OCI-LY3 (cell line): ENCODE measurements at regions not wholly inside any gene's neighbourhood (a gene's known extent, or its start where the extent isn't known, plus 50 kb on each side); places are given as distances from the start of the nearest gene placed in this dataset.

ENCODE experiments used
- H2AFZ ChIP-seq: fragments of 200-600, 300-600 bp; shearing (Covaris generic); 2 replicates; pipeline ENCODE4 v1.6.0; 2014; ENCODE audit warnings: antibody characterized with exemption, low read depth, low read length
- H3K27ac ChIP-seq: fragments of 200-600, 300-600 bp; sonication (generic); 2 replicates; pipeline ENCODE4 v1.5.1; 2014; ENCODE audit warnings: mild to moderate bottlenecking, low read length, moderate library complexity, mixed read lengths
- H3K27me3 ChIP-seq: fragments of 200-600, 300-600 bp; sonication (generic); 2 replicates; pipeline ENCODE4 v1.6.1; 2014; ENCODE audit warnings: low read depth, low read length, mixed read lengths
- H3K36me3 ChIP-seq: fragments of 200-600, 300-600 bp; sonication (generic); replicated peaks from 2 replicates; pipeline ENCODE3; 2014; ENCODE audit warnings: low read depth, low read length, mixed read lengths
- H3K4me1 ChIP-seq: fragments of 300-600, 200-600 bp; sonication (generic); 2 replicates; pipeline ENCODE4 v1.6.1; 2014; ENCODE audit warnings: low read length, mixed read lengths
- H3K4me2 ChIP-seq: fragments of 200-600, 300-600 bp; sonication (generic); 2 replicates; pipeline ENCODE4 v1.6.1; 2014; ENCODE audit warnings: low read length, mixed read lengths
- H3K4me3 ChIP-seq: fragments of 300-600, 200-600 bp; sonication (generic); 2 replicates; pipeline ENCODE4 v1.5.1; 2014; ENCODE audit warnings: antibody characterized with exemption, mild to moderate bottlenecking, low read length, moderate library complexity
- H3K79me2 ChIP-seq: fragments of 300-600, 200-600 bp; shearing (Covaris generic); 2 replicates; pipeline ENCODE4 v1.6.1; 2014; ENCODE audit warnings: mild to moderate bottlenecking, low read length, mixed read lengths
- H3K9ac ChIP-seq: fragments of 300-600, 200-600 bp; shearing (Covaris generic); 2 replicates; pipeline ENCODE4 v1.6.0; 2014; ENCODE audit warnings: mild to moderate bottlenecking, low read length, moderate library complexity
- H3K9me3 ChIP-seq: fragments of 200-600, 300-600 bp; shearing (Covaris generic); 2 replicates; pipeline ENCODE4 v1.6.1; 2014; ENCODE audit warnings: low read length, mixed read lengths; ENCODE audit not compliant: insufficient read depth
- H4K20me1 ChIP-seq: fragments of 200-600, 300-600 bp; sonication (generic); 2 replicates; pipeline ENCODE4 v1.6.1; 2016; ENCODE audit warnings: low read length, mixed read lengths; ENCODE audit not compliant: insufficient read depth
- EZH2phosphoT487 ChIP-seq: fragments of 200-600 bp; shearing (Covaris generic); IDR thresholded peaks from 2 replicates; pipeline ENCODE4 v1.6.1; 2018; ENCODE audit warnings: antibody characterized with exemption, mixed run types, low read depth
- TF ChIP-seq, protein P1 (sequence below): fragments of 200-600, 300-600 bp; sonication (generic); IDR thresholded peaks from 2 replicates; pipeline ENCODE4 v1.5.1; 2014; ENCODE audit warnings: antibody characterized with exemption, low read length, low read depth

DNA sequence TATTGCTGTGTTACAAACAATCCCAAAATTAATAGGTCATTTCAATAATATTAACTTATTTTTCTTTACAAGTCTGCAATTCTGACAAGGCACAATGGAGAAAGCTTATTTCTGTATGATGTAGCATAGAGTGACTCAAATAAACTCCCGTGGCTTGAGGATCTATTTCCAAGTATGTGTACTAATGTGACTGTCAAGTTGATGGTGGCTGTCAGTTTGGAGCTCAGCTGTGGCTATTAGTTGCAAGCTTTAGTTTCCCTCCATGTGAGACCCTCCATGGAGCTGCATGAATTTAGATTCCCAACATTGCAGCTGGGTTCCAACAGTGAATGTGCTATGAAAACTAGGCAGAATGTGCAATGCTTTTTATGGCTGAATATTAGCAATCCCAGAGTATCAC is 515.5 kb upstream of the GBE1 start:
- H3K9me3 ChIP-seq: no peaks in the 10 kb centered on the region
- H4K20me1 ChIP-seq: no peaks in the 10 kb centered on the region
- no peak overlapping the region for H3K4me2 ChIP-seq
- H3K4me1 ChIP-seq: no peaks in the 10 kb centered on the region
- H3K79me2 ChIP-seq: no peaks in the 10 kb centered on the region
- no peak overlapping the region for H3K27ac ChIP-seq
- H3K27me3 ChIP-seq: no peaks in the 10 kb centered on the region
- H3K9ac ChIP-seq: no peak overlapping the region
- no peaks in the 10 kb centered on the region for H3K36me3 ChIP-seq
- TF ChIP-seq, protein P1, sequence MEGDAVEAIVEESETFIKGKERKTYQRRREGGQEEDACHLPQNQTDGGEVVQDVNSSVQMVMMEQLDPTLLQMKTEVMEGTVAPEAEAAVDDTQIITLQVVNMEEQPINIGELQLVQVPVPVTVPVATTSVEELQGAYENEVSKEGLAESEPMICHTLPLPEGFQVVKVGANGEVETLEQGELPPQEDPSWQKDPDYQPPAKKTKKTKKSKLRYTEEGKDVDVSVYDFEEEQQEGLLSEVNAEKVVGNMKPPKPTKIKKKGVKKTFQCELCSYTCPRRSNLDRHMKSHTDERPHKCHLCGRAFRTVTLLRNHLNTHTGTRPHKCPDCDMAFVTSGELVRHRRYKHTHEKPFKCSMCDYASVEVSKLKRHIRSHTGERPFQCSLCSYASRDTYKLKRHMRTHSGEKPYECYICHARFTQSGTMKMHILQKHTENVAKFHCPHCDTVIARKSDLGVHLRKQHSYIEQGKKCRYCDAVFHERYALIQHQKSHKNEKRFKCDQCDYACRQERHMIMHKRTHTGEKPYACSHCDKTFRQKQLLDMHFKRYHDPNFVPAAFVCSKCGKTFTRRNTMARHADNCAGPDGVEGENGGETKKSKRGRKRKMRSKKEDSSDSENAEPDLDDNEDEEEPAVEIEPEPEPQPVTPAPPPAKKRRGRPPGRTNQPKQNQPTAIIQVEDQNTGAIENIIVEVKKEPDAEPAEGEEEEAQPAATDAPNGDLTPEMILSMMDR: no peak
- no peak for TF ChIP-seq EZH2phosphoT487
- no peak overlapping the region for H2AFZ ChIP-seq
- no peak overlapping the region for H3K4me3 ChIP-seq

DNA sequence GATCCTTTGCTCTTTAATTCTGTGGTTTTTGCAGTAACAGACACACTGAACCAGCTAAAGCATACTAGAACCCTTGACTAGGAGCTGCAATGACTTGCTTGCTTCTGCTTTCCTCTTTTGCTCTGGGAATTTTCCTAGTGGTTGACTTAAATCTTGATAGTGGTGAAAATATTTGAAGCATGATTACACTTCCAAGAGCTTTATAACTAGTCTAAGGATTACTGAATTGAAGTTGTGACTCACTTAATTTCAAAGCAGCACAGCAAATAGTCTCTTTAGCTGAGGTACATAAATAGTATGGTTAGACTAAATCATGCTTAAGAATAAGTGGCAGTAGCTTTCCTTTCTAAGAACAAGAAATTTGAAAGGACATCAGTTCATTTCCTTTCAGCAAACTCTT is 513.5 kb upstream of the GBE1 start:
- Histone ChIP-seq H3K4me1 (no peaks in the 10 kb centered on the region), H3K79me2 (no peaks in the 10 kb centered on the region), H3K27me3 (no peaks in the 10 kb centered on the region), H4K20me1 (no peaks in the 10 kb centered on the region), H2AFZ (no peak overlapping the region), H3K4me3 (no peak overlapping the region), H3K27ac (no peak overlapping the region), H3K4me2 (no peak overlapping the region), H3K9ac (no peak overlapping the region), H3K36me3 (no peaks in the 10 kb centered on the region), H3K9me3 (no peaks in the 10 kb centered on the region)
- no peak for TF ChIP-seq EZH2phosphoT487
- TF ChIP-seq, protein P1: no peak

DNA sequence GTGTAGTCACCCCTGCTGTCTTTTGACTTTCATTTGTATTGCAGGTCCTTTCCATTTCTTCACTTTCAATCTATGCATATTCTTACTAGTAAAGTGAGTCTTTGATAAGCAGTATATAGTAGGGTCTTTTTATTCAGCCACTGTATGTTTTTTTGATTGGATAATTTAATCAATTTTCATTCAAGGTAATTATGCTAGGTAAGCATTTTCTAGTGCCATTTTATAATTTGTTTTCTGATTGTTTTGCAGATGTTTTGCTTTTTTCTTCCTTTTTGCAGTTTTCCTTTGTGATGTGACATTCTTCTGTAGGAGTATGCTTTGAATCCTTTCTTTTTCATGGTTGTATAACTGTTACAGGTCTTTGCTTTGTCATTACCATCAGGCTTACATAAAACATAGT is 504.3 kb upstream of the GBE1 start:
- Histone ChIP-seq H2AFZ (no peak overlapping the region), H3K36me3 (no peaks in the 10 kb centered on the region), H3K9ac (no peak overlapping the region), H4K20me1 (no peaks in the 10 kb centered on the region), H3K4me3 (no peak overlapping the region), H3K79me2 (no peaks in the 10 kb centered on the region), H3K9me3 (no peaks in the 10 kb centered on the region), H3K27ac (no peak overlapping the region), H3K27me3 (no peaks in the 10 kb centered on the region), H3K4me2 (no peak overlapping the region), H3K4me1 (peaks cover 17% of the 10 kb centered on the region)
- TF ChIP-seq, protein P1: no peak
- TF ChIP-seq EZH2phosphoT487: no peak

DNA sequence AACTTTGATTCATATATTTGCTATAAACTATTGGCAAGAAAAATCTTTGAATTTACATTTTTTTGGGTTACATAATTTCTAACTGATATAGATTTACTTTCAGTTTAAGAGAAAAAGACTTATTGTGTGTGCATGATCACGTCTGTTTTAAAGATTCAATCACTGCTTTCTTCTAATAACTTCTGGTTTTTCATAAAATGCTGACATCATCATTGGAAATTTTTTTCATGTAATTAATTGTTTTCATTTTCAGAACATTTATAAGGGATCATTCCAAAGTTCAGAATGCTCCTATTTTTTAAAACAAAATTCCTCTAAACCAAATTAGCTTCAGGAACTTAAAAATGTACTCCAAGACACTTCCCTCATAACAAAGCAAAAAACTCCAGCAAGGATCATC is 500.7 kb upstream of the GBE1 start:
- no peaks in the 10 kb centered on the region for H3K27me3 ChIP-seq
- H3K36me3 ChIP-seq: no peaks in the 10 kb centered on the region
- H3K4me3 ChIP-seq: no peak overlapping the region
- no peak overlapping the region for H3K27ac ChIP-seq
- H3K4me1 ChIP-seq: peaks cover 17% of the 10 kb centered on the region
- H3K4me2 ChIP-seq: peak overlapping the region; percentile 35
- no peaks in the 10 kb centered on the region for H3K9me3 ChIP-seq
- H3K9ac ChIP-seq: no peak overlapping the region
- H3K79me2 ChIP-seq: no peaks in the 10 kb centered on the region
- TF ChIP-seq, protein P1: no peak
- TF ChIP-seq EZH2phosphoT487: no peak
- H4K20me1 ChIP-seq: no peaks in the 10 kb centered on the region
- peak overlapping the region; percentile 35; the same call in 1 of the 2 replicates for H2AFZ ChIP-seq
